Breast epithelium (tissue), 3 donors: ENCODE measurements at regions not wholly inside any gene's neighbourhood (a gene's known extent, or its start where the extent isn't known, plus 50 kb on each side); places are given as distances from the start of the nearest gene placed in this dataset.

Experiments
- POLR2A ChIP-seq: fragments of 450-650 bp; IDR thresholded peaks from one replicate; pipeline ENCODE4 v1.6.1; 2016; ENCODE audit warnings: antibody characterized with exemption, mild to moderate bottlenecking, moderate library complexity
- TF ChIP-seq, protein P1 (sequence below), 3 donors: fragments of 450-650 bp; IDR thresholded peaks; one replicate each; pipeline ENCODE4 v1.5.1; 2016 to 2017; ENCODE audit warnings: antibody characterized with exemption in 3 of 3, mild to moderate bottlenecking in 3 of 3, moderate library complexity in 3 of 3

GRCh38 chr12:124153392-124153791 lies 141.5 kb upstream of the RFLNA start:
- TF ChIP-seq, protein P1, sequence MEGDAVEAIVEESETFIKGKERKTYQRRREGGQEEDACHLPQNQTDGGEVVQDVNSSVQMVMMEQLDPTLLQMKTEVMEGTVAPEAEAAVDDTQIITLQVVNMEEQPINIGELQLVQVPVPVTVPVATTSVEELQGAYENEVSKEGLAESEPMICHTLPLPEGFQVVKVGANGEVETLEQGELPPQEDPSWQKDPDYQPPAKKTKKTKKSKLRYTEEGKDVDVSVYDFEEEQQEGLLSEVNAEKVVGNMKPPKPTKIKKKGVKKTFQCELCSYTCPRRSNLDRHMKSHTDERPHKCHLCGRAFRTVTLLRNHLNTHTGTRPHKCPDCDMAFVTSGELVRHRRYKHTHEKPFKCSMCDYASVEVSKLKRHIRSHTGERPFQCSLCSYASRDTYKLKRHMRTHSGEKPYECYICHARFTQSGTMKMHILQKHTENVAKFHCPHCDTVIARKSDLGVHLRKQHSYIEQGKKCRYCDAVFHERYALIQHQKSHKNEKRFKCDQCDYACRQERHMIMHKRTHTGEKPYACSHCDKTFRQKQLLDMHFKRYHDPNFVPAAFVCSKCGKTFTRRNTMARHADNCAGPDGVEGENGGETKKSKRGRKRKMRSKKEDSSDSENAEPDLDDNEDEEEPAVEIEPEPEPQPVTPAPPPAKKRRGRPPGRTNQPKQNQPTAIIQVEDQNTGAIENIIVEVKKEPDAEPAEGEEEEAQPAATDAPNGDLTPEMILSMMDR (IDR thresholded peaks at IDR 0.05), result no peak
- no peak for TF ChIP-seq POLR2A
